Stimulated activated CD4-positive, alpha-beta T cell treated with anti-CD3 and anti-CD28 coated beads, Interleukin-15, amount 100 ng/mL, for 24 hours (primary cell): ENCODE measurements at regions not wholly inside any gene's neighbourhood (a gene's known extent, or its start where the extent isn't known, plus 50 kb on each side); places are given as distances from the start of the nearest gene placed in this dataset.

Experiments used
- DNase-seq: peaks from one replicate; pipeline ENCODE4 v3.0.0-alpha.2; 2020

DNA sequence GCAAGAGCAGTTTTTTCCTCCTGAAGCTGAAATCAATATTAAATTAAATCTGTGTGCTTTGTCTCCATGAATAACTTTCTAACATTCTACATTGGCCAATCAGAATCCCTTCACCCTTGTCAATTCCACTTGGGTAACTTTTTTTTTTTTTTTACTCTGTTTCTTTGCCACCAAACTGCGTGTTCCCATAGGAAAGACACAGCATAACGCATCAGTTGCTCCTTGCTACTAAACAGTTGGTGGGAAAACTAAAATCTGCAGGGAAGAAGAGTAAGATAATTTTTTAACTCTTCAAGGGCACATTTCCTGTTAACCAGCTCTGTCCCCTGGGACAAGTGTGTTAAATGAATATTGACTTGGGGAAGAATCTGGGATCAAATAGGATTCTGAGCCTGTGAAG is 113.3 kb upstream of the SERP2 start:
- no peak for DNase-seq

GRCh38 chr13:44263751-44264620 is 109.6 kb upstream of the SERP2 start:
- no peak for DNase-seq

- DNase-seq = no peak
These were observed 107.3 kb upstream of the SERP2 start for GRCh38 chr13:44266305-44266704.

GRCh38 chr13:44266772-44267171 is 106.9 kb upstream of the SERP2 start:
- no peak for DNase-seq

GRCh38 chr13:44267203-44267602 is 106.4 kb upstream of the SERP2 start:
- no peak for DNase-seq

DNA sequence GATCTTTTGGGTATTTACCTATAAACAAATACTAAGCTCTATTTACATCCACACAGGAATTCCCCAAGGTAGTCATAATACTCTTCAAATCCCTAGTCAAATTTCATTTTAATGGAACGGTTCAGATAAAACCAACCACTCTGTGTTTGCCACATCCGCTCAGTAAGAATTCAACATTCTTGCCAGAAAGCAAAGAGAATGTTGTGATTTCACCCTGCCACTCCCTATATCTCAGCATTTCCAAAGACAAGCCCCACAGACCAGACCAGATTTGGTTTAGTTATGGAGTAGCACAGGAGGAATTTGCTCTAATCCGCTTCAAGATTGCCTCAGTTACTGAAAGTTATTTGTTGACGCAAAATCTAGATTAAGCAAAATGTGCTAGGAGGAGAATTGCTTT is 105.6 kb upstream of the SERP2 start:
- no peak for DNase-seq

GRCh38 chr13:44268980-44269379 is 104.6 kb upstream of the SERP2 start:
- no peak for DNase-seq

DNA sequence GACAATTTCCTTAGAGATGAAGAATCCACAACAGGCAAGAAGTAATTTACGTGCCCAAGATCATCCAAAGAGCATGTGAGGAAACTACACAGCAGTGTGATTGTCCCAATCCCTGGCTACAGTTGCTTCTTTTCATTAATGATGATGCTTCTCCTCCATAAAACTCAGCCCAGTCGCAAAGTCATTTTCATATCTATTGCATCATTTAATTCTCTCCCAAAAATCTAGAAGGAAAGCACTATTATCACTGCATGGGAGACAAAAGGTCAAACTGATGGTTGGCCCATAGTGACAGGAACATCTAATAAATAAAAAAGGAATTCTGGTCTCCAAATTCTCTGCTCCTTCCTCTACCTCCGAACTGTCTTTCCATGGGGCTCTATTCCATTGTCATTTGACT is 103.5 kb upstream of the SERP2 start:
- DNase-seq = no peak

DNA sequence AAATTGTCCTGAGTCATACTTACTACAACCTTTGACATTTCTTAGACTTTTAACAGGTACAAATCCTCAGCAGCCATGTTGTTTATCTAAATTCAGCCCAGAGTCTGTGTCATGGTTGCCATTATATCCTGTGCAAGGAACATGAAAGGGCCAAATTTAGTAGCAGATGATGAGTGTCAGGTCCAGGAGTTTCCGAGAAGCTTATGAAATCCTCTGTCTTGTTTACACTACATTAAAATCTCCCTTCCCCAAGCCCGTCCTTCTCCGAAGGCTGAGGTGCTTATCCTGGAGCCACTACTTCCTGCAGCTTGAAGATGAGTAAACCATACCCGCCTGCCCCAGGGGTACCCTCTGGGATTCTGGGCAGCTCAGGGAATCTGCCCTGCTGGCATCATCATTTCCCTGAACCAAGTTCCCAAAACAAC is 102.6 kb upstream of the SERP2 start:
- DNase-seq = no peak

- DNase-seq = no peak
These were observed 102.2 kb upstream of the SERP2 start for GRCh38 chr13:44271473-44271872.

DNA sequence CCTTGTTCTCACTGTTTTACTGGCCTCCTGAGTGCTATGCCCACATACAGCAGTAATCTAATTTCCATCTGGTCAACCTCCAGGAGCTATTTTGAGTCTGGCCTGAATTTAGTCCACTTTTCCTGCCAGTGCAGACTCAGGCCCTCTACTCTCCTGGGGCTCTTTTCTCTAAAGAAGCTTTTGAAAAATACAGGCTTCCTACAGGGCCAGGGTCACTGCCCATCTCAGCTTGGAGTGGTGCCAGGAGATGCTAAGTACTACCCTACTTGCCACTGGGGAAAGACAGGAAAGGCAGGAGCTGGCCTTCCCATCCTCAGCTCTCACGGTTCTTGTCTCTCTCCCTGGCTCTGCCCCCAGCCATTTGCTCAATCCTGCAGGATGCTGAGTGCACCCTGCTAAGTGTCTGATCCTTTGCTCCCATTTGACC is 101.7 kb upstream of the SERP2 start:
- no peak for DNase-seq

- DNase-seq = no peak
These were observed 100.9 kb upstream of the SERP2 start for GRCh38 chr13:44272692-44273091.

DNA sequence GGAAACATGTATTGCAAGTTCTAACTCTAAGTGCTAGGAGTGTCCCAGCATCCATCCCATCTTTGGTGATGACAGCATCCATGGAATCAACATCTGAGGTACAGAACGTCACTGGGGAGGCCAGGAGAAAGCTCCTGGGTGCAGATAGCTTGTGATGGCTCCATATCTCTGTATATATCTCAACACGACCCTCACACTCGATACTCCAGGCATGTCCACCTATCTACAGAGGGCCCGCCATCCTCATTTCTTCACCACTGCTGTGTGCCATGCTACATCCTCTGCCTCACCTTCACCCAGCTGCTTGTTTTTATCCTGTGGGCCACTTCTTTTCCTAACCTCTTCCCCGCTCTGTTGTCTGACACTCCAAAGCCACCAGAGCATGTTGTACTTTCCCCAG is 100.4 kb upstream of the SERP2 start:
- DNase-seq = no peak

GRCh38 chr13:44273991-44274770 is 99.4 kb upstream of the SERP2 start:
- DNase-seq = no peak

- no peak for DNase-seq
These were observed 98.8 kb upstream of the SERP2 start for GRCh38 chr13:44274771-44275205.

- no peak for DNase-seq
These were observed 98.2 kb upstream of the SERP2 start for GRCh38 chr13:44275381-44275780.

GRCh38 chr13:44276061-44276460 is 97.6 kb upstream of the SERP2 start:
- no peak for DNase-seq

- no peak for DNase-seq
These were observed 96.2 kb upstream of the SERP2 start for GRCh38 chr13:44277459-44277858.

DNA sequence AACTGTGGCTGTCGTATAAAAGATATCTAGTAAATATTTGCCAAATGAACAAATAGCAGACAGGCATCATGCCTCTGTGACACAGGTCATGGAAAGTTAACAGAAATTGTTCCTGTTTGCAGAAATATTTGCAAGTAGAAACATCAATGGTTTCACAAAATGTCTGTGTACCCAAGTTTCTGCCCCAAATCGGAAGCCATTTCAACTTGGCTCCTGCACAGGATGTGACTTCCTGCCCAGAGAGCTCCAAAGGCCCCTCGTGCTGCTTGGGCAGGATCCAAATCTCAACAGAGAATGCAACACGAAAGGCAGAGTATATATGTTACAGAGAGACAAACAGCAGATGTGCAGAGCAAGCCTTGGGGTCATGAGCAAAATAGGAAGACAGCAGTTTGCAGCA is 95.5 kb upstream of the SERP2 start:
- DNase-seq = no peak

GRCh38 chr13:44280456-44280855 is 93.2 kb upstream of the SERP2 start:
- DNase-seq = no peak

- DNase-seq = no peak
These were observed 92.2 kb upstream of the SERP2 start for GRCh38 chr13:44281252-44282000.

DNA sequence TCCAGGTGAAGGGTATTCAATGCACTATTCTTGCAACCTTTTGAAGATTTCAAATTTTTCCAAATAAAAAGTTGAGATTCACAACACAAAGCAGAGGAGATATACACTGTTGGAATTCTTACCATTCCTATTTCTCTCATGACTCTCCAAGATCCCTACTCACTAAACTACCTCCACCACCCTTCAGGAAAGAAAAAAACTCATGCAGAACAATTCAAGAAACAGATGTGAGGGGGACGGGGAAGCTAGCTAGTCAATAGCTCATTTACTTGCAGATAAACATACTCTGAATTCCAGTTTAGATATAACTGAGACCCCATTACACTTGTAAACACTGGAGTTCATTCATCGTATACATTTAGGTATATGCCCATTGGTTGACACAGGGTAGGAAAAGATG is 90.0 kb upstream of the SERP2 start:
- no peak for DNase-seq

DNA sequence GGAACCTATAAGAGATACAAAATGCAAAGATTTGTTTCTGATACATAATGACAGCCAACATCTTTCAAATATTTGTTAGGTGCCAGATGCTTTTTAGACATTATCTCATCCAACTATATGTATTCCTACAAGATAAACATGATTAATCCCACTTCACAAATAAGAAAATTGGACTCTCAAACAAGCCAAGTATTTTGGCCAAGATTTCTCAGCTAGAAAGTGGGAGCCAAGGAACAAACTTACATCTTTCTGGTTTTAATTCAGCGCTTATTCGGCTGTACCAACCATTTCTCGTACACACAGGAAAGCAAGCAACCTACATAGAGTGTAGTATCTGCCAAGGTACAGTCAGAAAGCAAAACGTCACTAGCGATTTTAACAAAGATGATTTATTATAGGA is 85.7 kb upstream of the SERP2 start:
- DNase-seq = no peak
